HEK293T (cell line): ENCODE measurements at regions not wholly inside any gene's neighbourhood (a gene's known extent, or its start where the extent isn't known, plus 50 kb on each side); places are given as distances from the start of the nearest gene placed in this dataset.

ENCODE experiments used
- BHLHE40 ChIP-seq: fragments of 450-650 bp; IDR thresholded peaks from 2 replicates; pipeline ENCODE4 v1.6.1; 2016; ENCODE audit warnings: mild to moderate bottlenecking, moderate library complexity, borderline replicate concordance
- CTBP1 ChIP-seq: fragments of 450-650 bp; IDR thresholded peaks from 2 replicates; pipeline ENCODE4 v1.6.1; 2016; ENCODE audit warnings: borderline replicate concordance
- SP1 ChIP-seq: fragments of 450-650 bp; IDR thresholded peaks from 2 replicates; pipeline ENCODE4 v1.6.1; 2017
- SUZ12 ChIP-seq: fragments of 450-650 bp; IDR thresholded peaks from 2 replicates; pipeline ENCODE4 v1.6.1; 2016; ENCODE audit warnings: mild to moderate bottlenecking

GRCh38 chr5:87735923-87736322 is 323.2 kb upstream of the CCNH start:
- TF ChIP-seq BHLHE40 (no peak), CTBP1 (no peak), SUZ12 (no peak), SP1 (no peak)
